GM19324 (cell line): ENCODE measurements at regions not wholly inside any gene's neighbourhood (a gene's known extent, or its start where the extent isn't known, plus 50 kb on each side); places are given as distances from the start of the nearest gene placed in this dataset.

Source experiments
- ATAC-seq: cut with Tn5 transposase; IDR thresholded peaks from one replicate; pipeline ENCODE4 v1.9.1; 2021; ENCODE audit warnings: mild to moderate bottlenecking, moderate library complexity; ENCODE audit not compliant: unreplicated experiment, low FRiP score

DNA sequence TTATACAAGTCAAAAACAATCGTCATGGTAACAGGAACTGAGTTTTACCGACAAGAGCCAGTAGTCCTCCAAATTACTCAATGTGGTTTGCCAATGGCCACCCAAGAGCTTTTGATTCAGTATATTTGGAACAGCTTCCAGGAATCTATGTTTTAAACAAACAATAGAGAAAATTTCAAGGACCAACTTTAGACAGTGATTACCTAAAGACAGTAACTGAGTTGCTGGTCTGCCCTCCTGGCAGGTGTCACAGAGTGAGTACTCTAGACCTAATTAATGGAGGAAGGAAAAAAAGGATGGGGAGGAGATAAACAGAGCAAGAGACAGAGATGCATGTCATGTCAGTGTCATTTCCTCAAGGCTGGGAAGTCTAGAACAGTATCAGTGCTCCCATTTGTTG lies 361.3 kb upstream of the BTBD3 start:
- no peak for ATAC-seq

DNA sequence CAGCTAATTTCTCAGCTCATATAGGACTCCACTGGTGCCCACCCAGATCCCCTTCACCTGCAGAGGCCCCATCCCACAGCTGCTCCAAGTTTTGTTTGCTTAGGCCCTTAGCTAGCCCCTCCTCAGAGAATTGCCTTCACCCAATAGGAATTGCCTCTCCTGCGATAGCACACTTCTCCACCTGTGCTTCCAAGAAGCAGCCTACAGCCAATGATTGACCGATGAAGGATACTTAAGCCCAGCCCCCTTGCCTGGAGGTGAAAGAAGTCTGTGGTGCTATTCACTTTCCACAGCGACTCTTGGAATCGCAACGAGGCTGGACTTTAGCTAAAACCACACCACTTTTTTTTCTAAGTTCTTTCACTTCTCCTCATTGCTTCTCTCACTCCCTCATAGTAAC lies 353.2 kb upstream of the BTBD3 start:
- ATAC-seq = no peak

- ATAC-seq = no peak
These were observed 348.5 kb upstream of the BTBD3 start for GRCh38 chr20:11569163-11569562.

DNA sequence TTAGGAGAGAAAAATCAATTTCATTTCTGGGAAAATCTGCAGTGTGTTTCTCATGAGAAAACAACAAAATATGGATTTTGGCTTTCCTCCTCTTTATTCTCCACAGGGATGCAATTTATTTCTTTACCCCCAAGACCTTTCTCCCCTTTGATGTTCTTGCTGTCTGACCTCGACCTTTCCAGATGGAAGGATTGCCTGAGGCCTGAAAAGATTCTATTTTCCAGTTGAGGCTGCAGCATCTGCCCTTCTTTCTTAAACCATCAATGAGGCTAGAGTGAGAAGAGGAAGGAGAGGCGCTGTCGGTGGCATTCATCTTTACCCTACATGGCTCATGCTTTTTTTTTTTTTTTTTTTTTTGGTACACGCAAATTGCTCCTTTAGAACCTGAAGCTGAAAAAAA lies 344.2 kb upstream of the BTBD3 start:
- no peak for ATAC-seq

- ATAC-seq = no peak
These were observed 336.4 kb upstream of the BTBD3 start for GRCh38 chr20:11581271-11581670.

- no peak for ATAC-seq
These were observed 335.6 kb upstream of the BTBD3 start for GRCh38 chr20:11582060-11582459.

GRCh38 chr20:11585752-11586352 lies 331.8 kb upstream of the BTBD3 start:
- ATAC-seq = no peak

DNA sequence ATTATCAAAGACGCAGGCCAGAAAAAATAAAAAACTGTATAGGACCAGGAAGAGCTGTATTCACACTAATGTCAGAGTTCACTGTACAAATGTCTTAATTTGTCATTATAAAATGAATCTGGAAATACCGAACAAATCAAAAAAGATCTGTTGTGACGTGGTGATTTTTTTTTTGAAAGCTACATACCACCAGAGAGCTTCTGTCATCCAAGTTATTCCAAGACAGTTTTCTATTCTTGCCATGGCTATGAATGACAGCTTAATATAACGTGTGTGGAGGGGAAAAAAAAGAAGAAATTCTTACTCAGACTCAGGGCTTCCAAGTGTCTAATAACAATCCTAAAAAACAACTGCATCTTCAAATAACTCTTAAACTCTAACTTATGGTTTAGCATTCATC lies 328.8 kb upstream of the BTBD3 start:
- no peak for ATAC-seq

DNA sequence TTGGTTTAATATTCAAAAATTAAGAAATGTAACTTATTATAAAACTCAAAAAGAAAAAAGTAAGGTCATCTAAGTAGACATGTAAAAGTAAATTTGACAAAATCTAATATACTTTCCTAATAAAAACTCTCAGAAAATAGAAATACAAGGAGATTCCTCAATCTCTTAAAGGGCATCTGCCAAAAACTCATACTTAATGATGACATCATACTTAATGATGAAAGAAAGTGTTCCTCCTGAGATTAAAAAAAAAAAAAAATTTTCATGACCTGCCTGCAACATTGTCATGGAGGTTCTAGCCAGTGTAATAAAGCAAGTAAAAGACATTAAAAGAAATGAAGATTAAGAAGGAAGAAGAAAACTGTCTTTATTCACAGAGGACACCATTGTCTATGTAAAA lies 325.7 kb upstream of the BTBD3 start:
- ATAC-seq = no peak

DNA sequence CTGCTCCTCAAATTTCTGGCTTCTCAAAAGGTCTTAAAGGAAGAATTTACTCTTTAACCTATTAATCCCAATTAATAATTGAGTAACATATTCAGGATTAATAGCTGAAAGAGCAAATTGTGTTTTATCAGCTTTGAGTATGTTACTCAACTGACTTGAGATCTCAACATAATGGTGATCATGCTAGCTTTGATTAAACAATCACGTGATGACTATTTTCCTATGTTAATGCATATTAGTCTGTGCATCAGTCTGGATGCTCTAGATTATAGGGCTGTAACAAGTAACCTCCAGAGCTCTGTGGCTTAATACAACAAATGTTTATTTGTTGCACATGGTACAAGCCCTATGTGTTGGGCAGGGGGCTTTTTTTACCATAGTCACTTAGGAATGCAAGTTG lies 313.4 kb upstream of the BTBD3 start:
- ATAC-seq = no peak

DNA sequence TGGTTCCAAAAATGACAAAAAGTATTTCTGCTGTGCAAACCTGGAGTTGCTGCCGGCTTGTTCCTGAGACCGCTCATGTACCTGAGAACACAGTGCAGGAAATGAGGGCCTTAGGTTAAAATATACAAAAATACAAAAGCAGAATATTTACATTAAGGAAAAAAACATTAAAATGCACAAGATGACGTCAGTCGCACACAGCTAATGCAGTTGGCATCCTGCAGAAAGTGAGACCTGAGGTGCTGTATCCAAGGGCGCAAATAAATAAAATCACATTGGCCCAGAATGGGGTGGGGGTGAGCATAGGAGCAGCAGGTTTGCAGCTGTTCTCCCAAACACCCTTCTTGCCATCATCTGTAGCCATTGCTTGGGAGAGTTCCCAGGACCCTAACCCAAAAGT lies 310.6 kb upstream of the BTBD3 start:
- no peak for ATAC-seq

DNA sequence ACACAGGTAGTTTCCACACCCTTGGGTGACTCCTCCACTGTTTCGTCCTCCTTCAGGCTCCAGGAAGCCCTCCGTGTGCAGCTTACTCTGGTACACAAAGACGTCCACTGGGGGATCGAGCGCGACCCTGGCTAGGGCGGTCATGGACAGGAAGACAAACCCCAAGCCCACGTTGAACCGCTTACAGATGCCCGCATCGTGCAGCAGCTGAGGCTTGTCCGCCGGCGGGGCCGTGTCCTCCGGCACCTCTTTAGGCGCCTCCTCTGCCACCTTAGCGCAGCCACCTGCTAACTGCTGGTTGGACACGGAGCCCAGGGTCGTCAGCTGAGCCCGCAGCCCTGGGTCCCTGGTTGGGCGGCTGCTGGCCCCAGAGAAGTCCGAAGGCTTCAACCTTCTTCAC lies 309.0 kb upstream of the BTBD3 start:
- no peak for ATAC-seq

- no peak for ATAC-seq
These were observed 293.0 kb upstream of the BTBD3 start for GRCh38 chr20:11624704-11625103.

GRCh38 chr20:11626551-11626950 lies 291.1 kb upstream of the BTBD3 start:
- no peak for ATAC-seq

GRCh38 chr20:11642866-11643265 lies 274.8 kb upstream of the BTBD3 start:
- ATAC-seq = no peak

DNA sequence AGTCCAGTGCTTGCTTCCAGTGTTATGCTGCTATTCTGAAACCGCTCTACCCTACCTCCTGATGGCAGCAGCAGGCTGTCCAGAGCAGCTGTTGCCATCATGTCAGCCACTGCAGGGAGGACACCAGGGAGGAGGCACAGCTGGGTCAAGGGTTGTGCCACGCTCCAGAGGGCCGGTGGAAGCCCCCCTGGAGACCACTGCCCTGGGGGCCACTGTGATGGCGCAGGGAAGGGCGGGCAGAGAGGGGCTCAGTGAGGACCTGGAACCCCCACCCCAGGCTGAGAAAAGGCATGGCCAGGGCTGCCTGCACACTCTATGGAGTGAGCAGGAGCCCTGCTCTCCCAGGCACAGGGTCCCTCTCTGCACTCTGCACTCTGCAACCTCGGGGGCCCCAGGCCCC lies 271.3 kb upstream of the BTBD3 start:
- no peak for ATAC-seq

DNA sequence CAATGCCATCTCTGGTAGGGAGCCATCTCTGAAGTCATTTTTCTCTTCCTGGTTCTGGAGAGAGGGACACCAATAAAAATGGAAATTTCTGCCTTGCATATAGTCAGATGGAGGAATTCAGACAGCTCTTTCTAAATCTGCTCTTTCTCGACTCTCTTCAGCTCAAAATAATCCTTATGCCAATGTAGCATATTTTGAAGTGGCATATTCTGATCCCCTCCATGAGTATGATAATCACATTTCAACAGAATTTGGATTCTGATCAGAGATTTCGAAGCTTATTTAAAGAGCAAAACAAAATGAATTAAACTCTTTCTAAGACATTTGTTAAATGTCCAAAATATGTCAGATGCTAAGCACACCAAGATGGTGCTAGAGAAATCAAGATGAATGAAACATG lies 267.1 kb upstream of the BTBD3 start:
- no peak for ATAC-seq

DNA sequence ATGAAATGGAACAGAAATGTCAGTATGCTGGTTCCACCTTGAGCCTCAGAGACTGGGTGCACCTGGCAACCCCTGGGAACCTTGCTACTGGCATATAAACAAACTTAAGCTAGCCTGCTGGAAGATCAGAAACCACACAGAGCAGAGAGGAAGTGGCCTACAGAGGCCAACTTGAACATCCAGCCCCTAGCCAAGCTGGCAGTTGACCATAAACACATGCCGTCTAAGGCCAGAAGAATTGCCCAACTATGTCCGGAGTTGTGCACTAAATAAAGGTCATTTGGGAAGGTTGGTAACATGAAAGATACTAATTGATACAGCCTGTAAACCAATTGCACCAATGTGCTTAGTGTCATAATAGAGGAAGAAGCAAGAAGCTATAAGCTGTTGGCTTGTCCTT lies 266.6 kb upstream of the BTBD3 start:
- ATAC-seq = no peak

- ATAC-seq = no peak
These were observed 266.0 kb upstream of the BTBD3 start for GRCh38 chr20:11651647-11652046.

DNA sequence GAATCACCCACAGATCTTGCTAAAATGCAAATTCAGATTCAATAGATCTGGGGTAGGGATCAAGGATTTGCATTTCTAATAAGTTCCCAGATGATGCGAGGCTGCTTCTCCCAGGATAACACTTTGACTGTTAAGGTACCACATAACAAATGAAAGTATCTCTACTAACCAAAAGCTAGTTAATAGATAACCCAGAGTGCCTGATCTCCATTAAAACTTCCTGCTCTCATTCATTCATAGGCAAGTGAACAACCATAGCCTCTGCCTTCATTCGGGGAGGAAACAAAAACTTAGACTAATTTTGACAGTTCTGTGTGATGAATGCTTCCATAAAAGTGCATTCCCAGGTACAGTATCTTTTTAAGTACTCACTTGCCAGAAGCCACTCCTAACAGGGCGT lies 265.6 kb upstream of the BTBD3 start:
- ATAC-seq = no peak

- ATAC-seq = no peak
These were observed 262.9 kb upstream of the BTBD3 start for GRCh38 chr20:11654766-11655165.

DNA sequence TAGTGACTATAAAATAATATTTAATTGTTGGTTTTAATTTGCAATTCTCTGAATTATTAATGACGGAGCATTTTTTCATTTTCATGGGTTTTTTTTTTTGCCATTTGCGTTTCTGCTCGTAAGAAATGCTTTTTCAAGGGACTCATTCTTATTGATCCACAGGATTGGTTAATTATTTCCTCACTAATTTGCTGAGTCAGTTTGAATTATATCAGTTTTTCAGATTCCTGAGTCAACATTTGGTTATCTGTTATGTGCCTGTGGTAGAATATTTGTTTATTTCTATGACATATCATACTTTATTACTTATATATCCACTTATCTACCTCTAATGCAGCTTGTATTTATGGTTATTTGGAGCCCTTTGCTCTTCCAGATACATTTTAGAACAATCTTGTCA lies 257.0 kb upstream of the BTBD3 start:
- no peak for ATAC-seq

GRCh38 chr20:11671015-11671511 lies 246.6 kb upstream of the BTBD3 start:
- ATAC-seq = no peak
